ENCODE measurements at regions not wholly inside any gene's neighbourhood (a gene's known extent, or its start where the extent isn't known, plus 50 kb on each side); places are given as distances from the start of the nearest gene placed in this dataset.

DNA sequence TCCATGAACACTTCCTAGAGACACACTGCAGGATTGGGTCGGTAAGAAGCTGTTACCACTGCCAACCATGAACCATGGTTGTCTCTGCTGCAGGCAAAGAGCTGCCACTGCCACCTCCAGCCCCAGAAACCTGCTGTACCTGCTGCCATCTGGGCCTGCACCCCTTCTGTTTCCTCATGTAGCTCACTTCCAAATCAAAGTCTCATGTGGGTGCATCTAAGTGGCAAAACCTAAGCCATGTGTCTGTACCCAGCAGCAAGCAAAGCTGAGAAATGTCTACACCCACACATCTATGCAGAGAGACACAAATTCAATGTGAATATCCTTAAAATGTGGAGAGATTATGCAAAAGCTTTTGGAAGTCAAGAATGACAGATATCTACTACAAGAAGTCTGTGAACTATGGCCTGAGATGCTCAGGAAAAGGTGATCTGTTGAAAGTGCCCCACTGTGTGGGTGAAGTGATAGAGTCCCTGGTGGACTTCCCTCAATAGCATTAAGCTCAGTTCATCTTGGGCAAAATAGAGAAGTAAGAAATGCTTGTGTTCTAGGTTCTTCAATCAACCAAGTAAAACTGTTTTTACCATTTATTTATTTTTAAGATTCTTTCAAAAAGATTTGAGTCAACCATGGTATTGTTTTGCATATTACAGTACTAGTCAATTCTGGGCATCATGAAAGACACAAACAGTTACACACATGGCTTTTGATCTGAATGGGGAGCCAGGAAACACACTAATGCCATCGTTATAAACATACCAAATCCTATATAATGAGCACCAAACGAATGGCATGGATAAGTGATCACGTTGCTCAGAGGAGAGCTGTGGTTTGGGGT is 64.4 kb downstream of the FOS start:
- Histone ChIP-seq H4K20me1 (replicated peaks; ENCODE audit: insufficient read depth) (no peaks in the 10 kb centered on the region), H3K4me3 (no peak overlapping the region), H3K27me3 (ENCODE audit: insufficient read depth) (no peaks in the 10 kb centered on the region), H2AFZ (no peak overlapping the region), H3K79me2 (replicated peaks; ENCODE audit: insufficient read depth) (no peaks in the 10 kb centered on the region), H3K36me3 (ENCODE audit: insufficient read depth) (no peaks in the 10 kb centered on the region), H3K4me2 (no peak overlapping the region), H3K4me1 (ENCODE audit: insufficient read depth) (peaks cover 6% of the 10 kb centered on the region), H3F3A (replicated peaks; ENCODE audit: low read depth) (no peaks in the 10 kb centered on the region), H3K9me2 (ENCODE audit: insufficient read depth) (peaks cover 23% of the 10 kb centered on the region), H3K27ac (ENCODE audit: low read depth) (no peak overlapping the region)
- DNase-seq (ENCODE audit: low spot score) = no peak
- Mint-ChIP-seq H3K27ac (no peak overlapping the region), H3K9me3 (peaks cover 10% of the 10 kb centered on the region; the same call in 2 of the 3 replicates), H3K4me1 (peaks cover 6% of the 10 kb centered on the region; the same call in 2 of the 3 replicates), H3K36me3 (ENCODE audit: low read depth) (no peaks in the 10 kb centered on the region; the same call in 2 of the 3 replicates), H3K27me3 (ENCODE audit: insufficient read depth, low read depth, poor library complexity) (peaks cover 5% of the 10 kb centered on the region), H3K4me3 (no peak overlapping the region)
- no peak for ATAC-seq
- TF ChIP-seq ZNF114 (CRISPR knock-in tag; IDR thresholded peaks at IDR 0.05) = no peak
- TF ChIP-seq EZH2 (IDR thresholded peaks at IDR 0.05; ENCODE audit: low read depth, unreplicated experiment) = no peak
- TF ChIP-seq, protein P1, sequence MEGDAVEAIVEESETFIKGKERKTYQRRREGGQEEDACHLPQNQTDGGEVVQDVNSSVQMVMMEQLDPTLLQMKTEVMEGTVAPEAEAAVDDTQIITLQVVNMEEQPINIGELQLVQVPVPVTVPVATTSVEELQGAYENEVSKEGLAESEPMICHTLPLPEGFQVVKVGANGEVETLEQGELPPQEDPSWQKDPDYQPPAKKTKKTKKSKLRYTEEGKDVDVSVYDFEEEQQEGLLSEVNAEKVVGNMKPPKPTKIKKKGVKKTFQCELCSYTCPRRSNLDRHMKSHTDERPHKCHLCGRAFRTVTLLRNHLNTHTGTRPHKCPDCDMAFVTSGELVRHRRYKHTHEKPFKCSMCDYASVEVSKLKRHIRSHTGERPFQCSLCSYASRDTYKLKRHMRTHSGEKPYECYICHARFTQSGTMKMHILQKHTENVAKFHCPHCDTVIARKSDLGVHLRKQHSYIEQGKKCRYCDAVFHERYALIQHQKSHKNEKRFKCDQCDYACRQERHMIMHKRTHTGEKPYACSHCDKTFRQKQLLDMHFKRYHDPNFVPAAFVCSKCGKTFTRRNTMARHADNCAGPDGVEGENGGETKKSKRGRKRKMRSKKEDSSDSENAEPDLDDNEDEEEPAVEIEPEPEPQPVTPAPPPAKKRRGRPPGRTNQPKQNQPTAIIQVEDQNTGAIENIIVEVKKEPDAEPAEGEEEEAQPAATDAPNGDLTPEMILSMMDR (conservative IDR thresholded peaks at IDR 0.05; ENCODE audit: low read depth in 2 of 2) = no peak
- no peak for TF ChIP-seq EZH2phosphoT487 (IDR thresholded peaks at IDR 0.05; ENCODE audit: unreplicated experiment)
- TF ChIP-seq POLR2AphosphoS5 (IDR thresholded peaks at IDR 0.05; ENCODE audit: low read depth) = no peak
- TF ChIP-seq, protein P2, sequence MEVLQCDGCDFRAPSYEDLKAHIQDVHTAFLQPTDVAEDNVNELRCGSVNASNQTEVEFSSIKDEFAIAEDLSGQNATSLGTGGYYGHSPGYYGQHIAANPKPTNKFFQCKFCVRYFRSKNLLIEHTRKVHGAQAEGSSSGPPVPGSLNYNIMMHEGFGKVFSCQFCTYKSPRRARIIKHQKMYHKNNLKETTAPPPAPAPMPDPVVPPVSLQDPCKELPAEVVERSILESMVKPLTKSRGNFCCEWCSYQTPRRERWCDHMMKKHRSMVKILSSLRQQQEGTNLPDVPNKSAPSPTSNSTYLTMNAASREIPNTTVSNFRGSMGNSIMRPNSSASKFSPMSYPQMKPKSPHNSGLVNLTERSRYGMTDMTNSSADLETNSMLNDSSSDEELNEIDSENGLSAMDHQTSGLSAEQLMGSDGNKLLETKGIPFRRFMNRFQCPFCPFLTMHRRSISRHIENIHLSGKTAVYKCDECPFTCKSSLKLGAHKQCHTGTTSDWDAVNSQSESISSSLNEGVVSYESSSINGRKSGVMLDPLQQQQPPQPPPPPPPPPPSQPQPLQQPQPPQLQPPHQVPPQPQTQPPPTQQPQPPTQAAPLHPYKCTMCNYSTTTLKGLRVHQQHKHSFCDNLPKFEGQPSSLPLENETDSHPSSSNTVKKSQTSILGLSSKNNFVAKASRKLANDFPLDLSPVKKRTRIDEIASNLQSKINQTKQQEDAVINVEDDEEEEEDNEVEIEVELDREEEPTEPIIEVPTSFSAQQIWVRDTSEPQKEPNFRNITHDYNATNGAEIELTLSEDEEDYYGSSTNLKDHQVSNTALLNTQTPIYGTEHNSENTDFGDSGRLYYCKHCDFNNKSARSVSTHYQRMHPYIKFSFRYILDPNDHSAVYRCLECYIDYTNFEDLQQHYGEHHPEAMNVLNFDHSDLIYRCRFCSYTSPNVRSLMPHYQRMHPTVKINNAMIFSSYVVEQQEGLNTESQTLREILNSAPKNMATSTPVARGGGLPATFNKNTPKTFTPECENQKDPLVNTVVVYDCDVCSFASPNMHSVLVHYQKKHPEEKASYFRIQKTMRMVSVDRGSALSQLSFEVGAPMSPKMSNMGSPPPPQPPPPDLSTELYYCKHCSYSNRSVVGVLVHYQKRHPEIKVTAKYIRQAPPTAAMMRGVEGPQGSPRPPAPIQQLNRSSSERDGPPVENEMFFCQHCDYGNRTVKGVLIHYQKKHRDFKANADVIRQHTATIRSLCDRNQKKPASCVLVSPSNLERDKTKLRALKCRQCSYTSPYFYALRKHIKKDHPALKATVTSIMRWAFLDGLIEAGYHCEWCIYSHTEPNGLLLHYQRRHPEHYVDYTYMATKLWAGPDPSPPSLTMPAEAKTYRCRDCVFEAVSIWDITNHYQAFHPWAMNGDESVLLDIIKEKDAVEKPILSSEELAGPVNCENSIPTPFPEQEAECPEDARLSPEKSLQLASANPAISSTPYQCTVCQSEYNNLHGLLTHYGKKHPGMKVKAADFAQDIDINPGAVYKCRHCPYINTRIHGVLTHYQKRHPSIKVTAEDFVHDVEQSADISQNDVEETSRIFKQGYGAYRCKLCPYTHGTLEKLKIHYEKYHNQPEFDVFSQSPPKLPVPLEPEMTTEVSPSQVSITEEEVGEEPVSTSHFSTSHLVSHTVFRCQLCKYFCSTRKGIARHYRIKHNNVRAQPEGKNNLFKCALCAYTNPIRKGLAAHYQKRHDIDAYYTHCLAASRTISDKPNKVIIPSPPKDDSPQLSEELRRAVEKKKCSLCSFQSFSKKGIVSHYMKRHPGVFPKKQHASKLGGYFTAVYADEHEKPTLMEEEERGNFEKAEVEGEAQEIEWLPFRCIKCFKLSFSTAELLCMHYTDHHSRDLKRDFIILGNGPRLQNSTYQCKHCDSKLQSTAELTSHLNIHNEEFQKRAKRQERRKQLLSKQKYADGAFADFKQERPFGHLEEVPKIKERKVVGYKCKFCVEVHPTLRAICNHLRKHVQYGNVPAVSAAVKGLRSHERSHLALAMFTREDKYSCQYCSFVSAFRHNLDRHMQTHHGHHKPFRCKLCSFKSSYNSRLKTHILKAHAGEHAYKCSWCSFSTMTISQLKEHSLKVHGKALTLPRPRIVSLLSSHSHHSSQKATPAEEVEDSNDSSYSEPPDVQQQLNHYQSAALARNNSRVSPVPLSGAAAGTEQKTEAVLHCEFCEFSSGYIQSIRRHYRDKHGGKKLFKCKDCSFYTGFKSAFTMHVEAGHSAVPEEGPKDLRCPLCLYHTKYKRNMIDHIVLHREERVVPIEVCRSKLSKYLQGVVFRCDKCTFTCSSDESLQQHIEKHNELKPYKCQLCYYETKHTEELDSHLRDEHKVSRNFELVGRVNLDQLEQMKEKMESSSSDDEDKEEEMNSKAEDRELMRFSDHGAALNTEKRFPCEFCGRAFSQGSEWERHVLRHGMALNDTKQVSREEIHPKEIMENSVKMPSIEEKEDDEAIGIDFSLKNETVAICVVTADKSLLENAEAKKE (CRISPR knock-in tag; IDR thresholded peaks at IDR 0.05) = no peak
